ENCODE measurements at regions not wholly inside any gene's neighbourhood (a gene's known extent, or its start where the extent isn't known, plus 50 kb on each side); places are given as distances from the start of the nearest gene placed in this dataset.

DNA sequence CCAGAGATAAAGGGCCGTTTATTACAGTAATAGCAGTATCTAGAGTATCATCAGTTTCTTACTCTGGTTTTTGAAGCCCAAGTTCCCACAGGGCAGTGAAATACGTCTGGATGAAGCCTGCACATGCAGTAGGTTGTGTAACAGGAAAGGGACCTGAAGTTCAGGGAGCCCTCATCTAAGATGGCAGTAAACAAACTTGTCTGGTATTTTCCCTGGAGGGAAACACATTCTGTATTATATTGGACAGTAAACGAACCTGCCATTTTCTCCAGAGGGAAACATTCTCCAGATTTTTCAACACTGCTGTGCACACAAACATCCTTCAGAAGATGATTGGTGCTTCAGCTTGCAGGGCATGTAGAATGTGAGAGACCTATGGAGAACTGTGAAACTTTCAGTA is 189.9 kb downstream of the TFEC start:
- no peaks in the 10 kb centered on the region for H3K27me3 ChIP-seq
- no peak overlapping the region for H3K27ac ChIP-seq
- H3K4me3 ChIP-seq: no peak overlapping the region
- H3K36me3 ChIP-seq: no peaks in the 10 kb centered on the region
- H3K4me1 ChIP-seq: no peaks in the 10 kb centered on the region
- TF ChIP-seq, protein P1, sequence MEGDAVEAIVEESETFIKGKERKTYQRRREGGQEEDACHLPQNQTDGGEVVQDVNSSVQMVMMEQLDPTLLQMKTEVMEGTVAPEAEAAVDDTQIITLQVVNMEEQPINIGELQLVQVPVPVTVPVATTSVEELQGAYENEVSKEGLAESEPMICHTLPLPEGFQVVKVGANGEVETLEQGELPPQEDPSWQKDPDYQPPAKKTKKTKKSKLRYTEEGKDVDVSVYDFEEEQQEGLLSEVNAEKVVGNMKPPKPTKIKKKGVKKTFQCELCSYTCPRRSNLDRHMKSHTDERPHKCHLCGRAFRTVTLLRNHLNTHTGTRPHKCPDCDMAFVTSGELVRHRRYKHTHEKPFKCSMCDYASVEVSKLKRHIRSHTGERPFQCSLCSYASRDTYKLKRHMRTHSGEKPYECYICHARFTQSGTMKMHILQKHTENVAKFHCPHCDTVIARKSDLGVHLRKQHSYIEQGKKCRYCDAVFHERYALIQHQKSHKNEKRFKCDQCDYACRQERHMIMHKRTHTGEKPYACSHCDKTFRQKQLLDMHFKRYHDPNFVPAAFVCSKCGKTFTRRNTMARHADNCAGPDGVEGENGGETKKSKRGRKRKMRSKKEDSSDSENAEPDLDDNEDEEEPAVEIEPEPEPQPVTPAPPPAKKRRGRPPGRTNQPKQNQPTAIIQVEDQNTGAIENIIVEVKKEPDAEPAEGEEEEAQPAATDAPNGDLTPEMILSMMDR (IDR thresholded peaks at IDR 0.05): no peak
- no peak for TF ChIP-seq POLR2AphosphoS5 (IDR thresholded peaks at IDR 0.05)
- no peak for TF ChIP-seq EP300 (IDR thresholded peaks at IDR 0.05)
- TF ChIP-seq POLR2A (IDR thresholded peaks at IDR 0.05): no peak
- WGBS: 10% methylated on average over 3 of the region's 3 CpGs
- no peaks in the 10 kb centered on the region for H3K9me3 ChIP-seq
- DNase-seq (ENCODE audit: low spot score in 2 of 2): no peak

DNA sequence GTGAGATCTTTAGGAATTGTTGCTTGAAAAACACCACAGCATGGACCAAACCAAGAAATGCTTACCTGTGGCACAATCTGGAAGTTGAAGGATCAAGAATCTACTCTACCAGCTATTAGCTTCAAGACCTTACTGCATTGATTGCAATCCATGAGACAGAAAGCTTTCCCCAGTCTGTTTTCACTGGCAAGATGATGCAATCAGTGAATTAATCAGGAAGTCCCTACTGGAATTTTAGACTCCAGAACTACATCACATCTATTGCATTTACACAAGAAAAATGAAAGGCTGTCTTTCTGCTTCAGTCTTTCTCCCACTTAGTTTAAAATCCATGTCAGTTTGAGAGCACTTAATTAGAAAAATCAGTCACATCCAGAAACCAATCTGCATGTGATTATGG is 191.7 kb downstream of the TFEC start:
- no peak for DNase-seq (ENCODE audit: low spot score in 2 of 2)
- TF ChIP-seq POLR2A (IDR thresholded peaks at IDR 0.05) (no peak), EP300 (IDR thresholded peaks at IDR 0.05) (no peak), POLR2AphosphoS5 (IDR thresholded peaks at IDR 0.05) (no peak)
- TF ChIP-seq, protein P1 (IDR thresholded peaks at IDR 0.05): no peak
- Histone ChIP-seq H3K27ac (no peak overlapping the region), H3K27me3 (no peaks in the 10 kb centered on the region), H3K9me3 (no peaks in the 10 kb centered on the region), H3K4me3 (no peak overlapping the region), H3K4me1 (no peaks in the 10 kb centered on the region), H3K36me3 (no peaks in the 10 kb centered on the region)

DNA sequence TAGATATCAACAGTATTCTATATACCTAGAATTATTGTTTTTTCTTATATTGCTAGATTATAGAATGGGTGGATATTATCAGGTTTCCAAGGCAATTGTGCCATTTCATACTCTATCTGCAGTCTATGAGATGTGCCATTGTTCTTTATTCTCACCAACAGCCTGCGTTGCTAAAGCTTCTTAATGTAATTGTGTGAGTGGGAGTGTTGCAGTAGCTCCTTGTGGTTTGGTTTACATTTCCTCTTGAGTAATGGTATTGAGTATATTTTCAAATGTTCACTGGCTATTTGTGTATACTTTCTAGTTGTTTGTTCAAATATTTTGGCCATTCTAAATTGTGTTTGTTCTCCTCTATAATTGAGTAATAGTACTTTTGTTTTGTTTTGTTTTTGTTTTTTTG is 199.2 kb downstream of the TFEC start:
- Histone ChIP-seq H3K36me3 (no peaks in the 10 kb centered on the region), H3K9me3 (no peaks in the 10 kb centered on the region), H3K27ac (no peak overlapping the region), H3K4me1 (no peaks in the 10 kb centered on the region), H3K4me3 (no peak overlapping the region), H3K27me3 (no peaks in the 10 kb centered on the region)
- TF ChIP-seq POLR2AphosphoS5 (IDR thresholded peaks at IDR 0.05) (no peak), EP300 (IDR thresholded peaks at IDR 0.05) (no peak), POLR2A (IDR thresholded peaks at IDR 0.05) (no peak)
- TF ChIP-seq, protein P1 (IDR thresholded peaks at IDR 0.05): no peak
- 49% methylated on average over 1 of the region's 1 CpG for WGBS
- no peak for DNase-seq (ENCODE audit: low spot score in 2 of 2)

DNA sequence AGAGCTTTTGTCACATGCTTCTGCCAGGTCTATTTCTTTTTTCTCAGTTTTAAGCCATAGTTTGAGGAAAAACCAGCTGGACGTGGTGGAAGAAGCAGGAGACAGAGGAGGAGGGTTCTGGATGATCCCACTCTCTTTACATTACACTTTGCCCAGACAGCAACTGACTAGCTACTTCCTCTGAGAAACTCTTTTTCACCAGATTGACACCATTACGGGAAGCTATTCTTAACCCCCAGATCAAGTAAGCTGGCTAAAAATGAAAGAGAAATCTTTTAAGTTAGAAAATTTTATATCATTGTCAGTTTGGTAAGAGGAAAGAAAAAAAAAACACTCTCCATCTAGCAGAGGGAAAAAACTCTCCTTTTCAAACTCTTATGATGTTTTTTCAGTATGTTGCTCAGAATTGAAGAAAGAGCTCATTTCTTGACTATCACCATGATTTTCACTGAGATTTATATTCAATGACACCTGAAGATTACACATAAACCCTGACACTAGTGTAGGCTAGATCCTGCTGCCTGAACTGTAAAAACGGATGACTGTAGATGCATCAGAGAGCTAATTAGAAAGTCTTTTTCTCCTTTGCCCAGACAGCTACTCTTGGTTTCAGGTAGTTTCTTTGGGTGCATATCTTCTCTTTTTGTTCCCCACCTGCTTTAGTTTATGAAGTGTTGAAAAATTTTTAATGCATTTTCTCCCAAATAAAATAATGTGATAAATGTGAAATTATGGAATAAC is 203.1 kb downstream of the TFEC start:
- no peaks in the 10 kb centered on the region for H3K27me3 ChIP-seq

DNA sequence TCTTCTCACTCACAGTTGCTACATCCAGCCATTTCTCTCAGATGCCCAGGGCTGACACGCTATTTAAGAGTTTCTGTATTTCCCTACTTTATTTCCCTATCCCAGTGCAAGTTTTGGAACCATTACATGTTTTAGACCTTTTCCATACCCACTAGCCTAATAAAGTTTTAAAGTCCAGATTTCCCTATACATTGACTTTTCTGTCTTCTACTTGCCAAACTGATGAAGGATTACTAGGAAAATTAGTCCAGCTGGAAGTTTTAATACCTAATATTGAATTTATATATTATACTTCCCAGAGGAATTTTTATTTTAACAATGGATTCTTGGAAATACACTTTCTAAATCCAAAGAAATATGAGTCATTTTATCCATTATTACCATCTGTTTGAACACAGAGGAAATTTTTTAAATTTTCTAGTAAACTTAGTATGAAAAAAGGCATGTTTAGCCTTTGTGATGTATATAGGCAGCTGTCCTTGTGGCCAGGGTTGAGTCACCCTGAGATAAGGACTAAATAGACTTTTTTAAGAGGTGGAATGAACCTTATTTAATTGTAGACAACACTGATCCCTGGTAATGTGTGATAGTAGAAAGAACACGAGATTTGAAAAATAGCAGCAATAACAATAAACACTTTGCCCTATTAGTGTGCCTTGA is 205.0 kb downstream of the TFEC start:
- no peak overlapping the region for H3K4me3 ChIP-seq
- 64% methylated on average over 2 of the region's 2 CpGs for WGBS
- DNase-seq (ENCODE audit: low spot score in 2 of 2): no peak
- H3K9me3 ChIP-seq: no peaks in the 10 kb centered on the region
- H3K36me3 ChIP-seq: no peaks in the 10 kb centered on the region
- no peaks in the 10 kb centered on the region for H3K27me3 ChIP-seq
- no peaks in the 10 kb centered on the region for H3K4me1 ChIP-seq
- no peak overlapping the region for H3K27ac ChIP-seq
- TF ChIP-seq EP300 (IDR thresholded peaks at IDR 0.05) (no peak), POLR2A (IDR thresholded peaks at IDR 0.05) (no peak), POLR2AphosphoS5 (IDR thresholded peaks at IDR 0.05) (no peak)
- TF ChIP-seq, protein P1 (IDR thresholded peaks at IDR 0.05): no peak

More for the DNA sequence above, 203.1 kb downstream of the TFEC start:
- no peak for DNase-seq (ENCODE audit: low spot score in 2 of 2)
- no peaks in the 10 kb centered on the region for H3K9me3 ChIP-seq
- H3K4me1 ChIP-seq: no peaks in the 10 kb centered on the region
- no peak overlapping the region for H3K27ac ChIP-seq
- no peak overlapping the region for H3K4me3 ChIP-seq
- H3K36me3 ChIP-seq: no peaks in the 10 kb centered on the region
- WGBS: 55% methylated on average over 3 of the region's 3 CpGs
- TF ChIP-seq, protein P1 (IDR thresholded peaks at IDR 0.05): no peak
- TF ChIP-seq POLR2A (IDR thresholded peaks at IDR 0.05) (no peak), EP300 (IDR thresholded peaks at IDR 0.05) (no peak), POLR2AphosphoS5 (IDR thresholded peaks at IDR 0.05) (no peak)

Measured in suprapubic skin (tissue), 4 donors.